ENCODE measurements at regions not wholly inside any gene's neighbourhood (a gene's known extent, or its start where the extent isn't known, plus 50 kb on each side); places are given as distances from the start of the nearest gene placed in this dataset.

DNA sequence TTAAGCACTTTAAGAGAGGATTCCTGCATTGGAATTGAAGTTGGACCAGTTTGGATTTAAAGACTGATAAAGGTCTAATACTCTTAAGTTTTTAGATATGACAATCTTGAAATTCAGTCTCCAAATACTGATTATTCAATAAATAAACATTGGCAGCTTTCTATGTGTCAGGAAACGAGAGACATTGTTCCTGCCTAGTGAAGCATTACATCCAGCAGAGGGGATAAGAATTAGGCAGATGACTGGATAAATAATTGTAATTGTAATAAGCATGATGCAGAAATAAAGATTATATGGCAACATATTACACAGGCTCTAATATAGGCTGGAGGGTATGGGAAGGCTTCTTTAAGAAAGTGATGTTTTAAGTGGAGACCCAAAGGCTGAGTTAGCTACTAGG lies 226.5 kb upstream of the MMADHC start:
- no peak for TF ChIP-seq POLR2A (IDR thresholded peaks at IDR 0.05)
- TF ChIP-seq, protein P1, sequence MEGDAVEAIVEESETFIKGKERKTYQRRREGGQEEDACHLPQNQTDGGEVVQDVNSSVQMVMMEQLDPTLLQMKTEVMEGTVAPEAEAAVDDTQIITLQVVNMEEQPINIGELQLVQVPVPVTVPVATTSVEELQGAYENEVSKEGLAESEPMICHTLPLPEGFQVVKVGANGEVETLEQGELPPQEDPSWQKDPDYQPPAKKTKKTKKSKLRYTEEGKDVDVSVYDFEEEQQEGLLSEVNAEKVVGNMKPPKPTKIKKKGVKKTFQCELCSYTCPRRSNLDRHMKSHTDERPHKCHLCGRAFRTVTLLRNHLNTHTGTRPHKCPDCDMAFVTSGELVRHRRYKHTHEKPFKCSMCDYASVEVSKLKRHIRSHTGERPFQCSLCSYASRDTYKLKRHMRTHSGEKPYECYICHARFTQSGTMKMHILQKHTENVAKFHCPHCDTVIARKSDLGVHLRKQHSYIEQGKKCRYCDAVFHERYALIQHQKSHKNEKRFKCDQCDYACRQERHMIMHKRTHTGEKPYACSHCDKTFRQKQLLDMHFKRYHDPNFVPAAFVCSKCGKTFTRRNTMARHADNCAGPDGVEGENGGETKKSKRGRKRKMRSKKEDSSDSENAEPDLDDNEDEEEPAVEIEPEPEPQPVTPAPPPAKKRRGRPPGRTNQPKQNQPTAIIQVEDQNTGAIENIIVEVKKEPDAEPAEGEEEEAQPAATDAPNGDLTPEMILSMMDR (IDR thresholded peaks at IDR 0.05), result no peak
